ENCODE measurements at regions not wholly inside any gene's neighbourhood (a gene's known extent, or its start where the extent isn't known, plus 50 kb on each side); places are given as distances from the start of the nearest gene placed in this dataset.

DNA sequence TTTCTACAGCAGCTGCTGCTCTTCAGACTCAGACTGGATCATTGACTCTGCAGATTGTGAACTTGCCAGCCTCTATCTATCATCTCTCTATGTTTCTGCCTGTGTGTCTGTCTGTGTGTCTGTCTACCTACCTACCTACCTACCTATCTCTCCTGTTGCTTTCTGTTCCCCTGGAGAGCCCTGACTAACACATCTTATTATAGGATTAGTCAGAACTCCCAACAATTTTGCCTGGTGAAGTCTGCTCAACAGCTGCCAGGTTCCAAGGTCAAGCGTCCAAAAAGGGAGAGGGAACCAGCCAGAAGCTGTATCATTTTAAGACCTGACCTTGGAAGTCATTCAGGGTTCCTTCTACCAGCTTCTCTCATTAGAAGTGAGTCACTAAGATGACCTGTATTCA is 579.0 kb upstream of the DPP6 start:
- TF ChIP-seq, protein P1, sequence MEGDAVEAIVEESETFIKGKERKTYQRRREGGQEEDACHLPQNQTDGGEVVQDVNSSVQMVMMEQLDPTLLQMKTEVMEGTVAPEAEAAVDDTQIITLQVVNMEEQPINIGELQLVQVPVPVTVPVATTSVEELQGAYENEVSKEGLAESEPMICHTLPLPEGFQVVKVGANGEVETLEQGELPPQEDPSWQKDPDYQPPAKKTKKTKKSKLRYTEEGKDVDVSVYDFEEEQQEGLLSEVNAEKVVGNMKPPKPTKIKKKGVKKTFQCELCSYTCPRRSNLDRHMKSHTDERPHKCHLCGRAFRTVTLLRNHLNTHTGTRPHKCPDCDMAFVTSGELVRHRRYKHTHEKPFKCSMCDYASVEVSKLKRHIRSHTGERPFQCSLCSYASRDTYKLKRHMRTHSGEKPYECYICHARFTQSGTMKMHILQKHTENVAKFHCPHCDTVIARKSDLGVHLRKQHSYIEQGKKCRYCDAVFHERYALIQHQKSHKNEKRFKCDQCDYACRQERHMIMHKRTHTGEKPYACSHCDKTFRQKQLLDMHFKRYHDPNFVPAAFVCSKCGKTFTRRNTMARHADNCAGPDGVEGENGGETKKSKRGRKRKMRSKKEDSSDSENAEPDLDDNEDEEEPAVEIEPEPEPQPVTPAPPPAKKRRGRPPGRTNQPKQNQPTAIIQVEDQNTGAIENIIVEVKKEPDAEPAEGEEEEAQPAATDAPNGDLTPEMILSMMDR (conservative IDR thresholded peaks at IDR 0.05; ENCODE audit: low read length): no peak
- no peak for TF ChIP-seq EZH2phosphoT487 (IDR thresholded peaks at IDR 0.05; ENCODE audit: borderline replicate concordance, low read depth, low read length)
